ENCODE measurements at regions not wholly inside any gene's neighbourhood (a gene's known extent, or its start where the extent isn't known, plus 50 kb on each side); places are given as distances from the start of the nearest gene placed in this dataset.

DNA sequence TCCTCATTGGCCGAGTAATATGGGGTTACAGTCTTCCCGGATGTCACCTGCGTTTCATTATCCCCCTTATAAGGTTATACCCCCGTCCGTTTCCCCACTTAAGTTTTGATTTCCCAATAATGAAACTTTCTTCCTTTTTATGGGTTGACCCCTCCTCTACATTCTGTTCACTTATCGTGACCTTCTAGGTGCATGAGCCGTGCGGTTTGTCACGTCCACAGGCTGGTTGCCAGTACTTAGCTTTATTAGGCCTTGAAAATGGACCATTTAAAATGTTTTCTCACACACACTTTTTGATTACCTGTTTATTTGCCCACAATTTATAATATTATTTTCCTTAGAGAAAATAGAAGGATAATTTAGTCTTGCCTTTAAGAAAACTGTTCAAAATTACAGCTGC is 111.5 kb downstream of the FAM174A start:
- TF ChIP-seq, protein P1, sequence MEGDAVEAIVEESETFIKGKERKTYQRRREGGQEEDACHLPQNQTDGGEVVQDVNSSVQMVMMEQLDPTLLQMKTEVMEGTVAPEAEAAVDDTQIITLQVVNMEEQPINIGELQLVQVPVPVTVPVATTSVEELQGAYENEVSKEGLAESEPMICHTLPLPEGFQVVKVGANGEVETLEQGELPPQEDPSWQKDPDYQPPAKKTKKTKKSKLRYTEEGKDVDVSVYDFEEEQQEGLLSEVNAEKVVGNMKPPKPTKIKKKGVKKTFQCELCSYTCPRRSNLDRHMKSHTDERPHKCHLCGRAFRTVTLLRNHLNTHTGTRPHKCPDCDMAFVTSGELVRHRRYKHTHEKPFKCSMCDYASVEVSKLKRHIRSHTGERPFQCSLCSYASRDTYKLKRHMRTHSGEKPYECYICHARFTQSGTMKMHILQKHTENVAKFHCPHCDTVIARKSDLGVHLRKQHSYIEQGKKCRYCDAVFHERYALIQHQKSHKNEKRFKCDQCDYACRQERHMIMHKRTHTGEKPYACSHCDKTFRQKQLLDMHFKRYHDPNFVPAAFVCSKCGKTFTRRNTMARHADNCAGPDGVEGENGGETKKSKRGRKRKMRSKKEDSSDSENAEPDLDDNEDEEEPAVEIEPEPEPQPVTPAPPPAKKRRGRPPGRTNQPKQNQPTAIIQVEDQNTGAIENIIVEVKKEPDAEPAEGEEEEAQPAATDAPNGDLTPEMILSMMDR (IDR thresholded peaks at IDR 0.05; ENCODE audit: poor library complexity, severe bottlenecking), result no peak
- no peak for TF ChIP-seq MXI1 (conservative IDR thresholded peaks at IDR 0.05; ENCODE audit: poor library complexity, severe bottlenecking)
